NCI-H187 treated with DMSO at 0.1 percent for 48 hours (cell line): ENCODE measurements at regions not wholly inside any gene's neighbourhood (a gene's known extent, or its start where the extent isn't known, plus 50 kb on each side); places are given as distances from the start of the nearest gene placed in this dataset.

ENCODE experiments used
- DNase-seq: peaks from one replicate; lab custom pipeline; 2025; lab: John Stamatoyannopoulos, UW

DNA sequence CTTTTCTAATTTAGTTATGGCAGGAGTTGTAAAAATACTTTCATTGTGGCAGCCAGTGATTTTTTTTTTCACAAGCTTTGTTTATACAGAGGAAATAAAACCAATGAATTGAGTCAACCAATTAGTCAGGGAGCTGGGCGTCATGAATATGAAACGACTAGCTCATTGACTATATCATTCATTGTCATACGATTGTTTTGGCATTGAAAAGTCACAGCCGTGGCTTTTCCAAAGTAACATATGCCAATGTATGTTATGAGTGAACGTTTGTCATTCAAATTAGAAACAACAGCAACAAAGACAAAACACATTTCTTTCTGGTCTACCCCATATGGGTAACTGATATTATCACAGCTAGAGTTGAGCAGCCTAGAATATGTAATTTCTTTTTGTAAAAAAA lies 810.6 kb downstream of the EPHA7 start:
- no peak for DNase-seq

DNA sequence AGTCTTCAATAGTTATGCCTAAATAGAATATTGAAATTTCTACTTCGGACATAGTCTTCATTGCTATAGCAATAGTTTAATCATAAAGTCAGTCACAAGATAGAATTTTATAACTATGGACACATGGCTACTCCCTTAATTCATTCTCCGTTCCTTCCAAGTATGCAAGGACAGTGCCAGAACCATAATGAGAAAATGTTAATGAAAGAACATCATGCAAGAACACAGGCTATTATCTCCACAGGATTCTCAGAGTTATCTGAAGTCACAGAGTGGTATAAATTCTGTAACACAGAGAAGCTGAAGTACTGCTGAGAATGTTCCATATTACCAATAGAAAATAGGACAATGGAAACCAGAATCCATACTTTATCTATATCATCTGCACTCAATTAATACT lies 826.2 kb downstream of the EPHA7 start:
- no peak for DNase-seq

DNA sequence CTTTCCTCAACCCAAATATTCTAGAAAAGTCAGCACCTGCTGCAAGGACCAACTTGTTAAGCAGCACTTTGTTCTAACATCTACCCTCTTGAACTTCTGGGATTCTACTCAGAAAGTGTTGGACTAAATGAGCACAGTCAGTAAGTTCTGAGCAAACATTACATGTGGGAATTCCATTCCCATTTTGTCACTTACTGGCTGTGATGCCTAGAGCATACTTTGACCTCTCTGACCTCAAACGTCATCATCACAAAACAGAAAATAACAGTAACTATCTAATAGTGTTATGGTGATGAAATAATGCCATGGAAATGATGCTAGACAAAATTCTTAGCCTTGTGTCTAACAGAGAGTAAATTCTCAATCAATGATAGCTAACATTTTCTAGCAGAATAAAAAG lies 829.4 kb downstream of the EPHA7 start:
- DNase-seq: no peak

DNA sequence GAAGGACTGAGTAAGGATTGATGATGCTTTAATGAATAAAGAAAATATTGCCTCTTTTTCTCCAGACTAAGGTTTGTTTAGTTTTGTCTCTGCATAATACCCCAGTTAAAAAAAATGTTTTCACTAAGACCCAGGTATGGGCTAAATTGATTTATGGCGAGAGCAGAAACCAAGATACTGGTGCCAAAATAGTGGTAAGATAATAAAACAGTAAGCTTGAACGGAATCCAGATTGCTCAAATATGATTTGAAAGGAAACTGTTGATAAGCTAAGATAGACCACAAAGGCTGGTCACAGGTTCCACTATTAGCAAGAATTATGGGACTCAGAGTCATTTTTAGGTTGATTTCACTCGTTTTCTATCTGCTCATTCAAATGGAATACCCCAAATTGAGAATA lies 831.2 kb downstream of the EPHA7 start:
- DNase-seq: no peak

DNA sequence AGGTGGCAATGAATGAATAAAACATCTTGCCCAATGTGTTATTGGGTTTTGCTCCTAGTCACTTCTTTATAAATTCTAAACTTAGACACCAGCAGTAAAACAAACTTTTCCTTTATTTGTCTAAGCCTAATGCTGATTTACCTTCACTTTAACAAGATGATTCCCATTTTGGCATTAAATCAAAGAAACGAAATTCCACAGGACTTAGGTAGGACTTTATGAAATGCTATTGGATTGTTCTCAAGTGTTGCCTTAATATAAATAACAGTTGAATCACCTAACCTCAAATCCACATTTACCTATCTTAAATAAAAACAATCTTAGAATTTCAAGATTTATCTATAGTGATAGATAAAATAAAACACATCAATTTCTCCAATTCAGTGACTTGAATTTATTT lies 831.8 kb downstream of the EPHA7 start:
- DNase-seq: no peak

DNA sequence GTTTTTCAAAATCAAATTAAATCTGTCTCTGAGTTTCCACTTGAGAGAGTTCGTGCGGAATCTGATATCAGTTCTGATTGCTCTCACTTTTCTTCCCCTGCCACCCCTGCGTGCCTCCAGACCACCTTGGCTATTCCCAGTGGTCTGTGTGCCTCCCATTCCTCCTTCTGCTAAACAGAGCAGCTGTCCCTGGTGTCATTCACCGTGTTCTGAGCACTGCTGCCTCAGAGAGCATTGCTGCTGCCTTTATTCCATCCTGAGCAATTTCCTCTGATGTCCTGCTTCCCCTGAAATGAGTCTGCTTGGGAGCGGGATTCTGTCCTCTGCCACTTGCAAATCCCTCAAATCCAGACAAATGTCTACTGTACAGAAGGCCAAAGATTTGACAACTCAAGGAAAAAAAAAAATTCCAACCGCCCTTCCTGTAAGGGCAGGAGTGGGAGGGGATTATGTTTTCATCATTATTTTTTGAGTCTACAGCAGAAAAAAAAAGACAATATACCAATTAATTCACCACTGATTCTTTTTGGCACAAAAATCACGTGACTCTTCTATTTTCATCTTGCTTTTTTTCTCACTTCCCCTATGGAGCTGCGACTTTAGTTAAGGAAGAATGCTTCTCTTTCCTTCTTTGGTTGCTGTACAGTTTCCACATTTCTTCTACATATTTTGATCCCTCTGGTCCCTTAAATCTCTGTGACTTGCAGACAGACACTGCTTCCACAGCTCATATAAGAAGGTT lies 833.0 kb downstream of the EPHA7 start:
- DNase-seq: no peak

DNA sequence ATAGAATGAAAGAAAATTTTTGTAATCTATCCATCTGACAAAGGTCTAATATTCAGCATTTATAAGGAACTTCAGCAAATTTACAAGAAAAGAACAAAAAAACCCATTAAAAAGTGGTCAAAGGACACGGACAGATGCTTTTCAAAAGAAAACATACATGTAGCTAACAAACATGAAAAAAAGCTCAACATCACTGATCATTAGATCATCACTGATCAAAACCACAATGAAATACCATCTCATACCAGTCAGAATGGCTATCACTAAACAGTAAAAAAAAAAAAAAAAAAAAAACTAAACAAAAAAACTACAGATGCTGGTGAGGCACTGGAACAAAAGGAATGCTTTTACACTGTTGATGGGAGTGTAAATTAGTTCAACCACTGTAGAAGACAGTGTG lies 837.1 kb downstream of the EPHA7 start:
- DNase-seq: no peak

DNA sequence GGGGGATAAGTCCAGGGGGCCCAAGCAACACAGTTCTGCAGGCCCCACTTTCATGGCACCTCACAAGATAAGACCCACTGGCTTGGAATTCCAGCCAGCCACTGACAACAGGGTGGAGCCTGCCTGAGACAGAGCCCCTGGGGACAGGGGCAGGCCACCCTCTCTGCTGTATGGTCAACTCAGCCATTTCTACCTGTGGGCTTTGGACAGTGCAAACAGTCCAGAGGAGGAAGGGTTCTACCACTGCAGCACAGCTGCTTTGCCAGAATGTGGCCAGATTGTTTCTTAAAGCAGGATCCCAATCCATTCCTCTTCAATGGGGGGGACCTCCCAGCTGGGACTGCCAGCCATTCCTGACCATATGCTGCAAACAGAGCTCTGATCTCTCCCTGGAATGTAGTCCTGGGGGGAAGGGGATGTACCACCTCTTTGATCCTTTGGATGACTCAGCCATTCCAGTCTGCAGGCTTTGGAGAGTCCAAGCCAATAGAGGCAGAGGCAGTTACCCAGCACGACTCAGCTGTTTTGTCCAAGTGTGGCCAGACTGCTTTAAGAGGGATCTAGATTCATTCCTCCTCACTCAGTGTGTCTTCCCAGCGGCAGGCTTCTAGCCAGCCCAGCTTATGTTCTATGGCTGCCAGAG lies 842.2 kb downstream of the EPHA7 start:
- no peak for DNase-seq

DNA sequence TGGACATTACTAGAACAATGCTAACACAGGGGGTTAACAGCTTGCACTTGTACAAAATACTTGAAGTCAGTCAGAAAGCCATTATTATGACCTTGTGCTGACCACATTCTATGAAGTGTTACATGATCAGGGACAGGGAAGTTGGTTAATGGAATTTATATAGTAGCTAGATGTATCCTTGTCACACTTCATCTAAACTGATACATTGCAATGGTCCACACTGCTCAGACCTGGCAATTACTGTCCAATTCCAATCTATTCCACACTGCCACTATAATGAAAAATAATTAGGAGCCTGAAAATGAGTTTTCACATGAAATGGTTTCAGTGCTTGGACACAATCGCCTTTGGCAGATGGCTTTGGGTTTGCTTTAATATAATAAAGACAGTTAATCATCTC lies 850.8 kb downstream of the EPHA7 start:
- DNase-seq: no peak

DNA sequence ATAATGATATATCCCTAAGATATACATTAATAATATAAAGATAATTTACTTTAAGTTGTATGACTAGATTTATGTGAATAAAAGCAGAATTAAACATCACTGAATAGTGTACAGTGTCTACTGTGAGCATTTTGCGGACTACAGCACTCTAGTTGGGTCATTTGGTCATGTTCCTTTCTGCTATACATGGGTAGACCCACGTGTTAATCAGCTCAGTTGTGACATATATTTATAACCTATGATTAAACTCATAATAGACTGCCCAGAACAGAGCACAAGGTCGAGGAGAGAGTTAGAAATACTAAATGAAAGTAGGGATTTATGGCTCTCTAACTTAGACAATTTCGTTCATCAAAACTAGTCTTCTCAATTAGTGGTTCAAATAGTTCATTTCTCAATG lies 852.7 kb downstream of the EPHA7 start:
- DNase-seq: no peak

DNA sequence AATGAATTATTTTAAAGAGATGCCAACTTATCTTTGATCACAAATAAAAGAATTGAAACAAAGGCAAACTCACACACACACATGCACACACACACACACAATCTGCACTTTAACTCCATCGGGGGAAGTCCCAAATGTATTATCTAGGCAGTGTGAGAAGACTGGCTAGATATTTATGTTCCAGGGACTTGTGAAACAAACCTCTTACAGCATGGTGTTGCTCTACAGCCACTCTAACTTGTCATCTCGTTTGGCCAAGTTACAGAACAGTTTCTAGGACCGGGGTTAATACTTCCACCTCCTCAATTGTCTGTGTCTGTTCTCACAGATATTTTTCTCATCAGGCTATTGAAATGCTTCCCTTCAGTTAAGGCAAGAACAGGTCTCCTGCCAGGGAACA lies 855.0 kb downstream of the EPHA7 start:
- DNase-seq: no peak

DNA sequence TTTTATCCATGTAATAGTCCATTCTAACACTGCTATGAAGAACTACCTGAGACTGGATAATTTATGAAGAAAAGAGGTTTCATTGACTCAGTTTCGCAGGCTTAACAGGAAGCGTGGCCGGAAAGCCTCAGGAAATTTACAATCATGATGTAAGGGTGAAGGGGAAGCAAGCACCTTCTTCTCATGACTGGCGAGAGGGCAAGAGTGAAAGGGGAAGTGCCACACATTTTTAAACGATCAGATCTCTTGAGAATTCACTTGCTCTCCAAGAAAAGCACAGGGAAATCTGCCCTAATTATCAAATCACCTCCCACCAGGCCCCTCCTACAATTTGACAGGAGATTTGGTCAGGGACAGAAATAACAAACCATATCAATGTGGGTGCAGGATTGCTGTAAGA lies 859.7 kb downstream of the EPHA7 start:
- no peak for DNase-seq

DNA sequence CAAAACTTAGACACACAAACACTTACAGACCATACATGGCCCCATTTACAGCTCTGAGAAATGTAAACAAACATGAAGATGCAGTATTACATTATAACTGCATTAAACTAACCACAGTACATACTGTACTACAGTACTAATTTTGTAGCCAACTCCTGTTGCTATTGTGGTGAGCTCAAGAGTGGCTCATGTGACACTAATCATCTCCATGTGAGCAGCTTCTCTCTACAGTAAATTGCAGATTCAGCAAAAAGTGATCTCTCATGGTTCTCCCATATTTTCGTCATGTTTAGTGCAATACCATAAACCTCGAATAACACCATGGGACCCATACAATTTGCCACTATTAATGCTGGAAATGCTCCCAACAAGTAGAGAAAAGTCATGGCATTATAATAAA lies 860.4 kb downstream of the EPHA7 start:
- no peak for DNase-seq

DNA sequence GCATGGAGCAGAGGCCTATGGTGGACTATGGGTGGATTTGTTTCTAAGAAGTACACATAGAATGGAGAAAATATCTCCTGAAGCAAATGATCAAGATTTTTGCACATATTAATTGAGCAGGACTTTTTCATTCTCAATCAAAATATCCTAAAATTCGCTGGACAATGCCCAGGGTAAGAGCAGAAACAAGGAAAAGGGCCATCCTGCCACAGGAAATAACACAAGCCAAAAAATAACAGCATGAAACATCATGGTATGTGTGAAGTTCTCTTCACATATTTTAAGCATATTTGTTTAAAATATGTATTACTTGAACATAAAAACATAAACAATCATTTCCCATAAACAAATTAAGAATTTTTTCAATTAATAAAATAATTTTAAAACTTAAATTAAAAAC lies 868.9 kb downstream of the EPHA7 start:
- no peak for DNase-seq

DNA sequence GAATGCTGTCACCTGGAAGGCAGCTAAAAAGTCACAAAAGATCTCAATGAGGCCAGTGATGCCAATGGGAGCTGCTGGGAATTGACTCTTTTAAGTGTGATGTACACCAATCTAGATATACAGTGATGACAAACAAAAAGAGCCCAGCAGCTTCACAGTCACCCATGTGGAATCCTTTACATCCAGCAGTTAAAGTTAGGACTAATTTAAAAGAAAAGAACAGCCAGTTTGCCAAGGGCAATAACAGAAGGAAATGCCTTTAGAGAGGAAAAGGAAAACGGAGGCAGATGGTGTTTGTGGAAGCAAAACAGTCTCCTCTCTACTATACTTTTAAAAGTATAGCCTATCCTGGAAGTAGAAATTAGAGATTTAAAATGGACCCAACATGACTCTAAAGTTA lies 873.5 kb downstream of the EPHA7 start:
- DNase-seq: no peak

DNA sequence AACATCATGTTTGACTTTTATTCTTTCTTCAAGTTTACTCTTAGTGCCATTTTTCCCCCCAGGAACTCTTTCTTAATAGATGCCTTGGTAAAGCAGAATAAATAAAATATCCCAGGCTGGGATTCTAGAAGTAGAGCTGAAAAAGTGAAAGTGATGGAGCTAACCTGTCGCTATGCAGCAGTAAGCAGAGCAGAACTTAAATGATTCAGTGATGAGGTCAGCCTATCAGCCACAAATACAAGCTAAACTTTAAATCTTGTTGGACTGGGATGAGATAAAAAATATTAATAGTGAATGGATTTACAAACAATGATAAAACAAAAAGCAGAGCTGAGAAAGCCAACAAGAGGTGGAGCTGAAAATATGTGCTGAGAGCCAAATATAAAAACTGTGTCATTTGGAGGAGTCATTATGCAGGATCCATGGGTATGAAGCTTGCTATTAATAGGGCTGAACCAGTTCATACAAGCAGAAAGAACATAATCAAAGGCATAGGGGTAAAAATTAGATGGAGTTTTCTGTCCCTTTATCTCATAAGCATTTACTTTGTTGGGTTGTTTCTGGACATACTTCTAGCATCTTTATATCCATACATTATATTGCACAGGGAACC lies 877.8 kb downstream of the EPHA7 start:
- no peak for DNase-seq

DNA sequence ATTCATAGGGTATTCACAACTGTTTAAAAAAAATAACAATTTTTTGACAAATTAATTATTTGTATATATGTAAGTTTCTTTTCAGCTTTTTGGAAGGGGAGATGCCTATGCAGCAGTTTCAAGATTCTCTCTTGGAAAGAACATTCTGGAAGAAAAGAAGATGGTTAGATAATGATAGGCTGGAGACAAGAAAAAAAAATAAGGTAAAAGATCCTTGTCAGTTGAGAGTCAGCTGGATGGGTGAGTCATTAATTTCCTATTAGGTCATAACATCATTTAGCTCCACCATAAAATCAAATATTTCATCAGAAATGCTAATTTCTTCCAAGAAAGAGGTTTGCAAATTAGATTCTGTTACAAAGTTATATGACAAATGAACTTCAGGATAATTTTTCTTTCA lies 880.4 kb downstream of the EPHA7 start:
- DNase-seq: no peak

DNA sequence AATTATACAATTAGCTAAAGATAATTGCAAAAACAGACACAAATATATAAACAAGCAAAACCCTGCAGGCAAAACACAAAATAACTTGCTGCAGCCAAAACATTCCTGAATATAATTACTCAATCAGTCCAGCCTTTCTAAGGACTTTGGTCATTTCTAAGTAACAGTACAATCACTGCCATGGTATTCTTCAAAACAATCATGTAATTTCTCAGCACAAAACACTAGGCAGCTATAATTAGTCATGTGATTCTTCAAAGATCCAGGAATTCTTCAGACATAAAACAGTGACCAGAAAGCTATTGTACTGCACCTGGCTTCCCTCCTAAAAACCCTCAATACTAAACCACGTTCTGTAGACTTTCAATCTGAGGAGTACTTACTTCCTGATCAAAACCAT lies 881.1 kb downstream of the EPHA7 start:
- DNase-seq: no peak

DNA sequence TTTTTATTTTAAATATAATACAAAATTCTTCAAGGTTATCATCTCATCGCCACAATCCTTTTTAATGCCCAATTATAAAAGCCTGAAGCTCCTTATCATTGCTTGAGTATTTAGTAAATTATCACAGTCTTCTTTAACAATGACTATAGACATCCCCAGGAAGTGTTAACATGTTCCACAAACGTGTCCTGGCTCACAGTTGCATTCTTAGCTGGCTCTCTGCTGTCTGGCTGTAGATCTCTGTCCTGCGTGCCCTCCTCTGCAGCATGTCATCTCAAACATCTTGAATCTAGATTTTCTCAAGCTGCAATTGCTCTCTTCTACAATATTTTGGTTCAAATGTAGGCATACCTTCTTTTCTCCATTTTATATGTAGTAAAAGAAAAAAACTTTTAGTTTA lies 885.2 kb downstream of the EPHA7 start:
- DNase-seq: no peak

DNA sequence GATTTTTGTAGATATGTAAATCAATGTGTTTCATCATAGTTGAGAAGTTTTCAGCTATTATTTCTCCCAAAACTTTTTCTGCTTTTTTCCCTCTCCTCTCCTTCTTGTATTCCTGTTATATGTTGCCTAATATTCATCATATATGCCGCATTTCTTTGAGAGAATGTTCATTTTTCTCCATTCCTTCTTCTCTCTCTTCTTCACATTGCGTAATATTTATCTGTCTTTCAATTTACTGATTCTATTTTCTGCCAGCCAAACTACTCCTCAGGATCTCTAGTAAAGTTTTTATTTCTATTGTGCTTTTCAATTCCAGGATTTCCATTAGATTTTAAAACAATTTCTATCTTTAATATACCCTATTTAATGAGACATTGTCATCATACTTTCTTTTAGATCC lies 896.8 kb downstream of the EPHA7 start:
- no peak for DNase-seq

DNA sequence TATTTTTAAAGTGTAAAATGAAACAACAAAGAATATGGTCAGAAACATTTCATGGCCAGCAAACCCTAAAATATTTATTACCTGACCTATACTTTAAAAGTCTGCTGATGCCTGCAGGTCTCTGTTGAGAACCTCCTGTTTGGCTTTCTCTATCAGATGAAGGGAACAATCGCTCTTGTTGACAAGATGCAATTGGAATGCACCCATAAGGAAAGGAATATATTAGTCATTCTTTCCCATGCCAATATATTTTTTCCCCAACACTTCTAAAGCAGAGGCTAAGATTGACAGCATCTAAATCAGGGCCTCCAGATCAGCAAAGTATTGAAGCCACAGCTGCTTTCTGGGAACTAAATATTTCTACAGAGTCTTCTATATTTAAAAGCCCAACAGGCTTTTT lies 897.8 kb downstream of the EPHA7 start:
- DNase-seq: no peak

DNA sequence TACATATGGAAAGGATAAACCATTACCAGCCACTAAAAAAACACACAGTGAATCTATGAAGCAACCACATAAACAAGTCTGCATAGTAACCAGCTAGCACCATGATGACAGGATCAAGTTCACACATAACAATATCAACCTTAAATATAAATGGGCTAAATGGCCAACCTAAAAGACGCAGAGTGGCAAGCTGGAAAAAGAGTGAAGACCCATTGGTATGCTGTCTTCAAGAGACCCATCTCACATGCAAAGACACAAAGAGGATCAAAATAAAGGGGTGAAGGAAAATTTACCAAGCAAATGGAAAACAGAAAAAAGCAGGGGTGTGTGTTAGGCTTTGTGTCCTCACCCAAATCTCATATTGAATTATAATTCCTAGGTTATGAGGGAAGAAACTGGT lies 909.2 kb downstream of the EPHA7 start:
- DNase-seq: no peak

DNA sequence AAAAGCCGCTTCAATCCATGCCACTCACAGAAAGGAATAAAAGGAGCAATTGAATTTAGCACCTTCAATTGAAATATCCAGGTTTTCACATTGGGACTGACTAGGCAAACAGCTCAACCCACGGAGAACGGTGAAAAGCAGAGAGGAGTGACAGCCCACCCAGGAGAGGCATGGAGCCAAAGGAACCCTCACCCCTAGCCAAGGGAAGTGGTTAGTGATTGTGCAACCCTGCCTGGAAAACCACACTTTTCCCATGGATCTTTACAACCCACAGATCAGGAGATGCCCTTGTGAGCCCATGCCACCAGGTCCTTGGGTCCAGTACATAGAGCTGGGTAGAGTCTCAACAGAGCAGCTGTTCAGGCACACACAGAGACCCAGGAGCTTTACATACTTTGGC lies 911.8 kb downstream of the EPHA7 start:
- DNase-seq: no peak

DNA sequence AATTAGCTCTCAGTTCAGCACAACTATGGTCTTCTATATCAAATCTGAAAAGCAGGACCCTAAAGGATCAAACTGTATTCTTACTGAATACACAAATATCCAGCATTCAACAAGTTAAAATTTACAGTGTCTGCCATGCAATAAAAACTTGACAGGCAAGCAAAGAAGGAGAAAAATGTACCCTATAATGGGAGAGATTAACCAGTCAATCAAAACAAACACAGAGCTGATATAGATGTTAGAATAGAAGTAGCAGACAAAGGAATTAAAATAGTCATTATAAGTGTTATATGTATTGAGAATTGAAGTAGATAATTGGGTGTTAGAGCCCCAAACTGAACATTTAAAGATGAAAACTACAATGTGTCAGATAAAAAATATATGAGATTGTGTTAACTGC lies 914.9 kb downstream of the EPHA7 start:
- DNase-seq: no peak
